Upper lobe of right lung (tissue), 1 donor: ENCODE measurements at regions not wholly inside any gene's neighbourhood (a gene's known extent, or its start where the extent isn't known, plus 50 kb on each side); places are given as distances from the start of the nearest gene placed in this dataset.

Experiments
- ATAC-seq: fragments of 200-7000 bp; cut with Tn5 transposase; one replicate; pipeline ENCODE4 v1.9.1; 2020; ENCODE audit warnings: mild to moderate bottlenecking, moderate library complexity
- DNase-seq: peaks from one replicate; pipeline ENCODE4 v3.0.0-alpha.2; 2020
- H3K27ac ChIP-seq: fragments of 200-600 bp; one replicate; pipeline ENCODE4 v1.8.0; 2022
- H3K27me3 ChIP-seq: fragments of 200-600 bp; one replicate; pipeline ENCODE4 v1.8.0; 2022; ENCODE audit warnings: mild to moderate bottlenecking
- H3K36me3 ChIP-seq: fragments of 200-600 bp; one replicate; pipeline ENCODE4 v1.8.0; 2022
- H3K4me1 ChIP-seq: fragments of 200-600 bp; one replicate; pipeline ENCODE4 v1.8.0; 2022
- H3K4me3 ChIP-seq: fragments of 200-600 bp; one replicate; pipeline ENCODE4 v1.8.0; 2022; ENCODE audit warnings: mild to moderate bottlenecking
- H3K9me3 ChIP-seq: fragments of 200-600 bp; one replicate; pipeline ENCODE4 v1.8.0; 2022
- intact Hi-C: fragments of 100-400 bp; cut with DNase I; formaldehyde crosslinking; loops from one replicate; pipeline ENCODE4 v1.11.0; 2022
- TF ChIP-seq, protein P1 (sequence below): fragments of 200-600 bp; IDR thresholded peaks from one replicate; pipeline ENCODE4 v1.8.0; 2022; ENCODE audit warnings: antibody characterized with exemption
- donor health status: DM: no; HTN: yes; CAD: no; lungs with severe emphysema.

DNA sequence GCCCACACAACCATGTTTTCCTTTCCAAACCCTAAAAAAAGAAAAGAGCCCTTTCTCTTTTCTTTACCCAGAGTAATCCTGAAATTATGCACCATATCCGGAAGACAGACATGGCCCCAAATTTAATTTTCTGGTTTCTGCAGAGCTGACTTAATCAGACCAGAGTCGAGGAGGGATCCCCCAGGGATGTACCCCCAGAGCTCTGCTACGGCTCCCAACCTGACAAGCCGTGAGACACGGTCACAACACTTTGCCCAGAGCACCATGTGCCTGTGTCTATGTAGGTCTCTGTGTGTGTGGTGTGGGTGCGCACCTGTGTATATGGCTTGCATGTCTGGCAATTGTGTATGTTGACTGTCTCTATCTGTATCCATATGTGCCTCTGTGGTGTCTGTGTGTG is 77.6 kb upstream of the CLMN start:
- H3K27me3 ChIP-seq = no peaks in the 10 kb centered on the region
- no peaks in the 10 kb centered on the region for H3K36me3 ChIP-seq
- H3K27ac ChIP-seq = no peak overlapping the region
- no peaks in the 10 kb centered on the region for H3K4me1 ChIP-seq
- H3K4me3 ChIP-seq = no peak overlapping the region
- ATAC-seq = no peak
- TF ChIP-seq, protein P1, sequence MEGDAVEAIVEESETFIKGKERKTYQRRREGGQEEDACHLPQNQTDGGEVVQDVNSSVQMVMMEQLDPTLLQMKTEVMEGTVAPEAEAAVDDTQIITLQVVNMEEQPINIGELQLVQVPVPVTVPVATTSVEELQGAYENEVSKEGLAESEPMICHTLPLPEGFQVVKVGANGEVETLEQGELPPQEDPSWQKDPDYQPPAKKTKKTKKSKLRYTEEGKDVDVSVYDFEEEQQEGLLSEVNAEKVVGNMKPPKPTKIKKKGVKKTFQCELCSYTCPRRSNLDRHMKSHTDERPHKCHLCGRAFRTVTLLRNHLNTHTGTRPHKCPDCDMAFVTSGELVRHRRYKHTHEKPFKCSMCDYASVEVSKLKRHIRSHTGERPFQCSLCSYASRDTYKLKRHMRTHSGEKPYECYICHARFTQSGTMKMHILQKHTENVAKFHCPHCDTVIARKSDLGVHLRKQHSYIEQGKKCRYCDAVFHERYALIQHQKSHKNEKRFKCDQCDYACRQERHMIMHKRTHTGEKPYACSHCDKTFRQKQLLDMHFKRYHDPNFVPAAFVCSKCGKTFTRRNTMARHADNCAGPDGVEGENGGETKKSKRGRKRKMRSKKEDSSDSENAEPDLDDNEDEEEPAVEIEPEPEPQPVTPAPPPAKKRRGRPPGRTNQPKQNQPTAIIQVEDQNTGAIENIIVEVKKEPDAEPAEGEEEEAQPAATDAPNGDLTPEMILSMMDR = no peak
- intact Hi-C loops = no loop called here
- no peaks in the 10 kb centered on the region for H3K9me3 ChIP-seq
- DNase-seq = no peak

DNA sequence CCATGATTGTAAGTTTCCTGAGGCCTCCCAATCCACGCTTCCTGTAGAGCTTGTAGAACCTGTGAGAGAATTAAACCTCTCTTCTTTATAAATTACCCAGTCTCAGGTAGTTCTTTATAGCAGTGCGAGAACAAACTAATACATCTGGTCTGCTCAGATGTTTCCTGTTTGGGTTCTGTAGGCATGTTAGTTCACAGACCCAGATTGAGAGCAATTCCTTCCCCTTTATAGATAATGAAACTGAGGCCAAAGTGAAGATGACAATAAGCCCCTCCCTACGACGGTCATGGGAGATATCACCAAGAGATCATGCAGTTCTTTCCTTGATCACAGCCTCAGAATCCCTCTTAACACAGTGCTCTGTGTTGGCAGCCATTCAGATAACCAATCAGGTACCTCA is 76.5 kb upstream of the CLMN start:
- ATAC-seq (no peak), DNase-seq (no peak)
- Histone ChIP-seq H3K36me3 (no peaks in the 10 kb centered on the region), H3K27me3 (no peaks in the 10 kb centered on the region), H3K4me1 (no peaks in the 10 kb centered on the region), H3K9me3 (no peaks in the 10 kb centered on the region), H3K27ac (no peak overlapping the region), H3K4me3 (no peak overlapping the region)
- intact Hi-C loops = no loop called here
- TF ChIP-seq, protein P1 = no peak

DNA sequence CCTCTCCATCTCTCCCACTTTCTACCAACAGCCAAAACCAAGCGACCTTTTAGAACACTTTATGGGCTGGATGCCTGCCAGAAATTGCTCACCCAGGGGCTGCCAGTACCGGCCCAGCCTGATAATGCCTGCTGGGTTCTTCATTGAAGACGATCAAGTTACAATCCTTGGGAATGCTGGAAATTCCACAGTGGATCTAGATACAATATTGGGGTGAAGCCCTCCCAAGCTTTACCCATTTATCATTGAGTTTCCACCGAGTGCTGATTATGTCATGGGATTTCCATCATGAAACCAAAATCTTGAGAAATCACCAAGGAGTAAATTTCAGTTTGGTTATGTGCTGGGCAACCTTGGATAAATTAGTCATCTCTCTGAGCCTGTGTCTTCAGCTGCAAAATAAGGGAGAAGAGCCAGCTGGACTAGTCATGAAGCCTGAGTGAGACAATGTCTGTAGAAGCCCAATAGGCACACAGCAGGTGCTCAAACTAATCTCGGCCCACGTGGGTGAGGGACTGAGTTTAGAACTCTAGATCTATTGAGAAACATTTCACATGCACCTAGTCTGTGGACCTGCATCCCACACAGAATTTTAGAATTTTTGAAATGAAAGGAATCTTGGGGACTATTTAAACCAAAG is 75.5 kb upstream of the CLMN start:
- intact Hi-C loops = no loop called here
- TF ChIP-seq, protein P1 = no peak
- Histone ChIP-seq H3K4me3 (no peak overlapping the region), H3K9me3 (no peaks in the 10 kb centered on the region), H3K27me3 (no peaks in the 10 kb centered on the region), H3K4me1 (no peaks in the 10 kb centered on the region), H3K27ac (no peak overlapping the region), H3K36me3 (no peaks in the 10 kb centered on the region)
- DNase-seq (no peak), ATAC-seq (no peak)

DNA sequence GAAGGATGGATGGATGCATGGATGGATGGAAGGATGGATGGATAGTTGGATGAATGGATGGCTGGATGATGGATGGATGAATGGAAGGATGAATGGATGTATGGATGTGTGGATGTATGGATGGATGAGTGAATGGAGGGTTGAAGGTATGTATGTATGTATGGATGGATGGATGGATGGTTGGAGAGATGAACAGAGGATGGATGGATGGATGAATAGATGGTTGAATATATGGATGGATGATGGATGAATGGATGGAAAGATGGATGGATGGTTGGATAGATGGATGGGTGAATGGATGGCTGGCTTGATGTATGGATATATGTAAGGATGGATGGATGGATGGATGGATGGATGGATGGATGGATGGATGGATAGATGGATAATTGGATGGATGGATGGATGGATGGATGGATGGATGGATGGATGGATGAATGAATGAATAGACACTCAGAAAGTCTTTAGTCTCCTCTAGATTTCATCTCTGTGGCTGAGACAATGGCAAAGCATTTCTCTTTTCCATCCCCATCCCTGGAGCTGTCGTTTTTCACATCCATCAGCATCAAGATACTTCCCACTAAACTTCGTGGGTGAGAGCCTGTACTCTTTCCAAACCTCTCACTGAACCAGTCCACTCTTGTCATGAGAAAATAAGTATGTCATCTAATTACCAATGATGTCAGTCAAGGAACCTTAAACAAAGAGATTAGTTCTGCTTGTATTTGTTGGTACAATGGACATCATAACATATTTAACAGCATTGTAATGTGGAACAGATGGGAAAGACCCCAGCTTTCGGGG is 74.8 kb upstream of the CLMN start:
- no peaks in the 10 kb centered on the region for H3K9me3 ChIP-seq
- no peak for DNase-seq
- no peak for ATAC-seq
- H3K4me3 ChIP-seq = no peak overlapping the region
- no peaks in the 10 kb centered on the region for H3K27me3 ChIP-seq
- H3K27ac ChIP-seq = no peak overlapping the region
- no peaks in the 10 kb centered on the region for H3K36me3 ChIP-seq
- intact Hi-C loops = no loop called here
- no peaks in the 10 kb centered on the region for H3K4me1 ChIP-seq
- TF ChIP-seq, protein P1 = no peak

DNA sequence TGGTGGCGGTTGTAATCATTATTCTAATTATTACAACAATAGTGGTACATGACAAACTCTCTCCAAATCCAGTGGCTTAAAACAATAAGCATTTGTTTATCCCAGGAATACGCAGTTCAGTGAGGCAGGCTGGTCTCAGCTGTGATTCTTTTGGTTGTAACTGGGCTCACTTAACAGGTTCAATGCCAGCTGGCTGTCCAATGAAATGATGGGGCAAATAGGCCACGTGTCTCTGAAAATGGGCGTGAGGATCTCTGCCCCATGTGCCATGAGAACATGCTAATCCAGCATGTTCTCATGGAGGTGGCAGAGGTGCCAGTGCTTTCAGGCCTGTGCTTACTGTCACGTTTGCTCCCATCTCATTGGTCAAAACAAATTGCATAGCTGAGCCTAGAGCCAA is 73.1 kb upstream of the CLMN start:
- ATAC-seq (no peak), DNase-seq (no peak)
- H3K36me3 ChIP-seq = no peaks in the 10 kb centered on the region
- intact Hi-C loops = no loop called here
- H3K27me3 ChIP-seq = no peaks in the 10 kb centered on the region
- TF ChIP-seq, protein P1 = no peak
- H3K4me1 ChIP-seq = no peaks in the 10 kb centered on the region
- no peak overlapping the region for H3K4me3 ChIP-seq
- H3K9me3 ChIP-seq = no peaks in the 10 kb centered on the region
- no peak overlapping the region for H3K27ac ChIP-seq
